ENCODE measurements at regions not wholly inside any gene's neighbourhood (a gene's known extent, or its start where the extent isn't known, plus 50 kb on each side); places are given as distances from the start of the nearest gene placed in this dataset.
A peak's percentile ranks its signal among the peaks of the same experiment; 100 is the strongest.

DNA sequence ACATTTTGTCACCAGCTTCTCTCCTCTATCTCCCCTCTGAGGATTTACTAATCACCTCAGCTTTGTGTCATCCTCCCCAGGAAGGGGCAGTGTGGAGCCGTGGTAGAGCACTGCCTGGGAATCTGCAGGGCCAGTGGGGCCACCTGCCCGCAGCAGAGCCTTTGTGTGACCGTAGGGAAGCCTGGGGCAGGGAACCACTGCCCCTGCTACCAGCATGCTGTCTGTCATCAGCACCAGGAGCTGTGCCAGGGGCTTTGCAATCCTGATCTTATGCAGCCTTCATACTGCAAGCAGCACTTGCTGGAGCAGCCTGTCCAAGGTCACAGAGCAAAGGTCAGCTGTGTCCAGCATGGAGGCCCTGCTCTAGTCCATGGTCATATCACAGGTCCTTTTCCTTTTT lies 170.2 kb upstream of the IL12A start:
- TF ChIP-seq, protein P1, sequence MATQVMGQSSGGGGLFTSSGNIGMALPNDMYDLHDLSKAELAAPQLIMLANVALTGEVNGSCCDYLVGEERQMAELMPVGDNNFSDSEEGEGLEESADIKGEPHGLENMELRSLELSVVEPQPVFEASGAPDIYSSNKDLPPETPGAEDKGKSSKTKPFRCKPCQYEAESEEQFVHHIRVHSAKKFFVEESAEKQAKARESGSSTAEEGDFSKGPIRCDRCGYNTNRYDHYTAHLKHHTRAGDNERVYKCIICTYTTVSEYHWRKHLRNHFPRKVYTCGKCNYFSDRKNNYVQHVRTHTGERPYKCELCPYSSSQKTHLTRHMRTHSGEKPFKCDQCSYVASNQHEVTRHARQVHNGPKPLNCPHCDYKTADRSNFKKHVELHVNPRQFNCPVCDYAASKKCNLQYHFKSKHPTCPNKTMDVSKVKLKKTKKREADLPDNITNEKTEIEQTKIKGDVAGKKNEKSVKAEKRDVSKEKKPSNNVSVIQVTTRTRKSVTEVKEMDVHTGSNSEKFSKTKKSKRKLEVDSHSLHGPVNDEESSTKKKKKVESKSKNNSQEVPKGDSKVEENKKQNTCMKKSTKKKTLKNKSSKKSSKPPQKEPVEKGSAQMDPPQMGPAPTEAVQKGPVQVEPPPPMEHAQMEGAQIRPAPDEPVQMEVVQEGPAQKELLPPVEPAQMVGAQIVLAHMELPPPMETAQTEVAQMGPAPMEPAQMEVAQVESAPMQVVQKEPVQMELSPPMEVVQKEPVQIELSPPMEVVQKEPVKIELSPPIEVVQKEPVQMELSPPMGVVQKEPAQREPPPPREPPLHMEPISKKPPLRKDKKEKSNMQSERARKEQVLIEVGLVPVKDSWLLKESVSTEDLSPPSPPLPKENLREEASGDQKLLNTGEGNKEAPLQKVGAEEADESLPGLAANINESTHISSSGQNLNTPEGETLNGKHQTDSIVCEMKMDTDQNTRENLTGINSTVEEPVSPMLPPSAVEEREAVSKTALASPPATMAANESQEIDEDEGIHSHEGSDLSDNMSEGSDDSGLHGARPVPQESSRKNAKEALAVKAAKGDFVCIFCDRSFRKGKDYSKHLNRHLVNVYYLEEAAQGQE (IDR thresholded peaks at IDR 0.05; ENCODE audit: borderline replicate concordance): no peak
- TF ChIP-seq CTCF (IDR thresholded peaks at IDR 0.05; ENCODE audit: poor library complexity, severe bottlenecking): peak; percentile 13
- Histone ChIP-seq H3K4me2 (ENCODE audit: low read length) (no peak overlapping the region), H3K9me2 (ENCODE audit: insufficient read depth, low read length) (no peaks in the 10 kb centered on the region), H4K20me1 (ENCODE audit: insufficient read depth) (no peaks in the 10 kb centered on the region), H3K9me3 (ENCODE audit: low read length) (no peaks in the 10 kb centered on the region), H3K27me3 (ENCODE audit: insufficient read depth, low read depth, low read length) (no peaks in the 10 kb centered on the region), H3K79me2 (replicated peaks; ENCODE audit: insufficient read depth, low read length) (no peaks in the 10 kb centered on the region), H3K36me3 (ENCODE audit: insufficient read depth, low read length) (no peaks in the 10 kb centered on the region), H2AFZ (ENCODE audit: low read depth, low read length) (no peak overlapping the region), H3K27ac (ENCODE audit: low read length) (no peak overlapping the region), H3F3A (ENCODE audit: insufficient read depth, low read length, poor library complexity, severe bottlenecking) (no peaks in the 10 kb centered on the region), H3K4me3 (ENCODE audit: low read length) (no peak overlapping the region), H3K9ac (ENCODE audit: low read length) (no peak overlapping the region)

GRCh38 chr3:159818997-159819500 lies 169.6 kb upstream of the IL12A start:
- Histone ChIP-seq H3K9me3 (ENCODE audit: low read length) (no peaks in the 10 kb centered on the region), H3K79me2 (replicated peaks; ENCODE audit: insufficient read depth, low read length) (no peaks in the 10 kb centered on the region), H2AFZ (ENCODE audit: low read depth, low read length) (no peak overlapping the region), H4K20me1 (ENCODE audit: insufficient read depth) (no peaks in the 10 kb centered on the region), H3K9ac (ENCODE audit: low read length) (no peak overlapping the region), H3K9me2 (ENCODE audit: insufficient read depth, low read length) (no peaks in the 10 kb centered on the region), H3K27me3 (ENCODE audit: insufficient read depth, low read depth, low read length) (no peaks in the 10 kb centered on the region), H3F3A (ENCODE audit: insufficient read depth, low read length, poor library complexity, severe bottlenecking) (no peaks in the 10 kb centered on the region), H3K27ac (ENCODE audit: low read length) (no peak overlapping the region), H3K4me2 (ENCODE audit: low read length) (no peak overlapping the region), H3K4me3 (ENCODE audit: low read length) (no peak overlapping the region), H3K36me3 (ENCODE audit: insufficient read depth, low read length) (no peaks in the 10 kb centered on the region)
- TF ChIP-seq RAD21 (conservative IDR thresholded peaks at IDR 0.05) (no peak), CTCF (IDR thresholded peaks at IDR 0.05; ENCODE audit: poor library complexity, severe bottlenecking) (no peak), EZH2 (IDR thresholded peaks at IDR 0.05; ENCODE audit: borderline replicate concordance, insufficient read depth, low read length, poor library complexity, severe bottlenecking) (no peak), TAF1 (IDR thresholded peaks at IDR 0.05; ENCODE audit: low read depth) (no peak), EP300 (conservative IDR thresholded peaks at IDR 0.05; ENCODE audit: poor library complexity, severe bottlenecking) (no peak)
- TF ChIP-seq, protein P1 (IDR thresholded peaks at IDR 0.05; ENCODE audit: borderline replicate concordance): no peak

Measured in neural cell (in vitro differentiated cells).